ENCODE measurements at regions not wholly inside any gene's neighbourhood (a gene's known extent, or its start where the extent isn't known, plus 50 kb on each side); places are given as distances from the start of the nearest gene placed in this dataset.

- Histone ChIP-seq H3K36me3 (ENCODE audit: low read depth) (no peaks in the 10 kb centered on the region), H3K9me2 (ENCODE audit: insufficient read depth) (no peaks in the 10 kb centered on the region), H3K4me3 (no peak overlapping the region), H3F3A (ENCODE audit: insufficient read depth, low read depth) (0 out of 2 replicates have a peak, but pooled peaks cover 3% of the 10 kb centered on the region), H3K79me2 (ENCODE audit: low read depth) (no peaks in the 10 kb centered on the region), H3K27me3 (ENCODE audit: insufficient read depth, low read depth) (no peaks in the 10 kb centered on the region), H3K4me2 (no peak overlapping the region), H3K4me1 (replicated peaks; ENCODE audit: insufficient read depth) (no peaks in the 10 kb centered on the region), H2AFZ (no peak overlapping the region), H3K9me3 (ENCODE audit: insufficient read depth, low read depth) (no peaks in the 10 kb centered on the region), H4K20me1 (ENCODE audit: insufficient read depth) (no peaks in the 10 kb centered on the region), H3K27ac (no peak overlapping the region)
- no peak for DNase-seq
- TF ChIP-seq EZH2 (IDR thresholded peaks at IDR 0.05; ENCODE audit: low read depth) = no peak
- no peak for TF ChIP-seq CTCF (conservative IDR thresholded peaks at IDR 0.05)
- no TSS peak for BruUV-seq (replicated peaks)
- POLR2A ChIA-PET (ENCODE audit: unreplicated experiment) = no interaction called here
- CTCF ChIA-PET = no interaction called here
- intact Hi-C loops (cut with micrococcal nuclease; ENCODE audit: unreplicated experiment) = no loop called here
These were observed 115.1 kb upstream of the DMRTA1 start for GRCh38 chr9:22331533-22331932.

GRCh38 chr9:22332202-22332601 is 114.4 kb upstream of the DMRTA1 start:
- ChIA-PET POLR2A (ENCODE audit: unreplicated experiment) (no interaction called here), CTCF (no interaction called here)
- Histone ChIP-seq H3F3A (ENCODE audit: insufficient read depth, low read depth) (0 out of 2 replicates have a peak, but pooled peaks cover 3% of the 10 kb centered on the region), H3K9me3 (ENCODE audit: insufficient read depth, low read depth) (no peaks in the 10 kb centered on the region), H3K4me1 (replicated peaks; ENCODE audit: insufficient read depth) (no peaks in the 10 kb centered on the region), H3K27me3 (ENCODE audit: insufficient read depth, low read depth) (no peaks in the 10 kb centered on the region), H3K4me2 (no peak overlapping the region), H3K27ac (no peak overlapping the region), H2AFZ (no peak overlapping the region), H3K79me2 (ENCODE audit: low read depth) (no peaks in the 10 kb centered on the region), H4K20me1 (ENCODE audit: insufficient read depth) (no peaks in the 10 kb centered on the region), H3K36me3 (ENCODE audit: low read depth) (no peaks in the 10 kb centered on the region), H3K4me3 (no peak overlapping the region), H3K9me2 (ENCODE audit: insufficient read depth) (no peaks in the 10 kb centered on the region)
- intact Hi-C loops (cut with micrococcal nuclease; ENCODE audit: unreplicated experiment) = no loop called here
- TF ChIP-seq CTCF (conservative IDR thresholded peaks at IDR 0.05) = no peak
- no peak for TF ChIP-seq EZH2 (IDR thresholded peaks at IDR 0.05; ENCODE audit: low read depth)
- no peak for DNase-seq
- BruUV-seq (replicated peaks) = no TSS peak

GRCh38 chr9:22337261-22337660 is 109.4 kb upstream of the DMRTA1 start:
- no peaks in the 10 kb centered on the region for H3K79me2 ChIP-seq (ENCODE audit: low read depth)
- H3K27me3 ChIP-seq (ENCODE audit: insufficient read depth, low read depth) = no peaks in the 10 kb centered on the region
- no peak overlapping the region for H3K27ac ChIP-seq
- DNase-seq = no peak
- no peak overlapping the region for H2AFZ ChIP-seq
- no peaks in the 10 kb centered on the region for H3K36me3 ChIP-seq (ENCODE audit: low read depth)
- no peaks in the 10 kb centered on the region for H3K9me3 ChIP-seq (ENCODE audit: insufficient read depth, low read depth)
- intact Hi-C loops (cut with micrococcal nuclease; ENCODE audit: unreplicated experiment) = no loop called here
- ChIA-PET CTCF (no interaction called here), POLR2A (ENCODE audit: unreplicated experiment) (no interaction called here)
- H3K9me2 ChIP-seq (ENCODE audit: insufficient read depth) = no peaks in the 10 kb centered on the region
- peaks cover under 1% of the 10 kb centered on the region; the same call in 1 of the 2 replicates for H3K4me1 ChIP-seq (replicated peaks; ENCODE audit: insufficient read depth)
- no peaks in the 10 kb centered on the region for H3F3A ChIP-seq (ENCODE audit: insufficient read depth, low read depth)
- BruUV-seq (replicated peaks) = no TSS peak
- no peaks in the 10 kb centered on the region for H4K20me1 ChIP-seq (ENCODE audit: insufficient read depth)
- no peak for TF ChIP-seq CTCF (conservative IDR thresholded peaks at IDR 0.05)
- no peak for TF ChIP-seq EZH2 (IDR thresholded peaks at IDR 0.05; ENCODE audit: low read depth)
- H3K4me3 ChIP-seq = no peak overlapping the region
- H3K4me2 ChIP-seq = no peak overlapping the region

Measured in PC-9 (cell line).